GM19328 (cell line): ENCODE measurements at regions not wholly inside any gene's neighbourhood (a gene's known extent, or its start where the extent isn't known, plus 50 kb on each side); places are given as distances from the start of the nearest gene placed in this dataset.

Source experiments
- ATAC-seq: cut with Tn5 transposase; IDR thresholded peaks from one replicate; pipeline ENCODE4 v1.9.1; 2021; ENCODE audit warnings: mild to moderate bottlenecking, moderate library complexity; ENCODE audit not compliant: unreplicated experiment

DNA sequence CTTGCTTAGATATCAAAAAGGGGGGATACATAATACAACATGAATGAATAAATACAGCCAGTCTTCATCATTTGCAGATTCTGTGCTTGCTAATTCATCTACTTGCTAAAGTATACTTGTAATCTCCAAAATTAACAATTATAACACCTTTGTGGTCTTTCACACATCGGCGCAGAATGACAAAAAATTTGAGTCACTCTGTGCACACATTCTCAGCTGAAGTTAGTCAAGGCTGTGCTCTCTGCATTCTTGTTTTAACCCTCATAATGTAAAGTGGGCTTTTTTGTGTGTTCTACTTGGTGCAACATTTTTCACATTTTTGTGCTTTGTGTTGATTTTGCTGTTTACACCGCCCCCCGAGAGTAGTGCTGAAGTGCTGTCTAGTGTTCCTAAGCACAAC, 65.8 kb upstream of the GPRIN3 start:
- ATAC-seq: no peak

- no peak for ATAC-seq
These were observed 64.0 kb upstream of the GPRIN3 start for GRCh38 chr4:89371614-89372013.

DNA sequence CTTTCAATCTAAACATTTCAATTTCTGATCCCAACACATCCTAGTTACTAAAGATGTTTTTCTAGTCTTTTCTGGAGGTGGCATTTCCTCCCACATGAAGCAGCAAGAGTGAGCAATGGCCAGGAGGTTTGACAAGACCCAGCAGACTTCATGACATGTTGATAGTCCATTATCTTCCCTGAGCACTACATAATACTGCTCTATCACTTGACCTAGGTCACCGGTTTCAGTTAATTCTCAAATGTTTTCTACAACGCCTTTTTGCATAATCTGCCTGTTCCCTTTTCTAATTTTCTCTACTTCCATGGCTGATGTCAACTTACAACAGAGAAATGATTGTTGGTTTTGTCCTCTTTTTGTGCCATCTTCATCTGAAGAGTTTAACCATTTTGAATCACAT, 62.0 kb upstream of the GPRIN3 start:
- no peak for ATAC-seq

GRCh38 chr4:89368861-89369260, 61.3 kb upstream of the GPRIN3 start:
- ATAC-seq: no peak

DNA sequence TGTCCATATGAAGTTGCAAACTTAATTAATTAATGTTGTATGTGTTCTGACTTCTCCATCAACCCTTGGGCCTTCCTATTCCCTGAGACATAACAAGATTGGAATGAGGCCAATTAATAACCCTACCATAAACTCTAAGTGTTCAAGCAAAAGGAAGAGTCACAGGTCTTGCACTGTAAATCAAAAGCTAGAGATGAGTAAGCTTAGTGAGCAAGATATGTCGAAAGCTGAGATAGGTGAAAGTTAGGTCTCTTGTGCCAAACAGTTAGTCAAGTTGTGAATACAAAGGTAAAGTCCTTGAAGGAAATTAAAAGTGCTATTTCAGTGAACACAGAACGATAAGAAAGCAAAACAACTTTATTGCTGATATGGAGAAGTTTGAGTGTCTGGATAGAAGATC, 58.2 kb upstream of the GPRIN3 start:
- ATAC-seq: no peak

GRCh38 chr4:89365375-89365774, 57.8 kb upstream of the GPRIN3 start:
- no peak for ATAC-seq

- ATAC-seq: no peak
These were observed 56.9 kb upstream of the GPRIN3 start for GRCh38 chr4:89364541-89364940.

DNA sequence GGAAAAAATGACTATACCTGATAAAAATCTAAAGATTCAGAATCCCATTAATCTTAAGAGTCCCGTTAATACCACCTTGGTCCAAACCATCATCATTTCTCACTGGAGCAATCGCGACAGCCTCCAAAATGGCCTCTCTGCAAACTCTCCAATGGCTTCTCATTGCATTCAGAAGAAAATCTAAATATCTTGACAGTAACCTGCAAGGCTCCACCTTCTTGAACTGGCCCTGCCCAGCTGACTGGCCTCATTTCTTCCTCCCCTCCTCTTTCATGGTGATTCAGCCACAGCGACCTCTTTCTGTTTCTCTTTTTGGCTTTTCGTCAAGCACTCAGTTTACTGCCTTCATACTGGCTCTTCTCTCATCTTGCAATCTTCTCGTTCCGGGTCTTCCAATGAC, 56.2 kb upstream of the GPRIN3 start:
- ATAC-seq: no peak

GRCh38 chr4:89358935-89359638, 51.5 kb upstream of the GPRIN3 start:
- no peak for ATAC-seq

DNA sequence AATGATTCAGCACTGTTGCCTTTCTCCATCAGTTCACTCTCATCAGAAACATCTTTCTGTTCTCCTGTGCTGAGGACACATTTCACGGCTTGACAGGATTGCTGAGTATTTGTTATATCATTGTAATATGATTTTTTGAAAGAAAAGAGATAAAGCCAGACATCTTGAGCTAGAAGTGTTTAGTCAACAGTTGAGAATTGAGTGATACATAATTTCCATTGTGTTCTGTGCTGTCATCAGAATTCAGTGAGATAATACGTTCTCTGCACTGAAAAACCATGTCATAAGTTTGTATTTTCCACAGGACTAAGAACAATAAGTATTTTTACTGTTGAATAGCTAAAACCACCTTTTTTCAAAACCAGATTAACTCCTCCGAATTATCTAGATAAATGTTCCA, 50.2 kb upstream of the GPRIN3 start:
- ATAC-seq: no peak
